Naive thymus-derived CD4-positive, alpha-beta T cell (primary cell): ENCODE measurements at regions not wholly inside any gene's neighbourhood (a gene's known extent, or its start where the extent isn't known, plus 50 kb on each side); places are given as distances from the start of the nearest gene placed in this dataset.
"Not testable (repeated sequence)": the region's sequence is repeated elsewhere in the genome, so short reads cannot be mapped to it uniquely, and the experiment has no call there.

Experiments used
- ATAC-seq: fragments of 150-1000 bp; cut with Tn5 transposase; 2 replicates; pipeline ENCODE4 v1.10.0; 2021; ENCODE audit warnings: mild to moderate bottlenecking, moderate library complexity
- CTCF ChIA-PET: fragments of 350-600 bp; sonication (Branson Sonifier 250); formaldehyde crosslinking; loops from one replicate; lab custom pipeline; 2021; ENCODE audit warnings: antibody characterized with exemption; lab: Charles Lee
- POLR2A ChIA-PET: fragments of 350-600 bp; sonication (Branson Sonifier 250); formaldehyde crosslinking; loops from one replicate; lab custom pipeline; 2021; ENCODE audit warnings: antibody characterized with exemption, inconsistent platforms; lab: Charles Lee
- DNase-seq, 9 donors: peaks; one replicate each; pipeline versions ENCODE4 v3.0.0 to v3.0.0-alpha.2; 2020 to 2022; ENCODE audit warnings: mixed read lengths in 1 of 9
- H3K27ac ChIP-seq: one replicate; pipeline ENCODE4 v1.7.0; 2013; ENCODE audit warnings: mild to moderate bottlenecking, low read depth, low read length, moderate library complexity
- H3K27me3 ChIP-seq, 2 donors: one replicate each; pipeline ENCODE4 v1.7.0; 2013; ENCODE audit warnings: low read length in 2 of 2, mild to moderate bottlenecking in 2 of 2, moderate library complexity in 2 of 2; ENCODE audit not compliant: control insufficient read depth in 2 of 2, insufficient read depth in 2 of 2
- H3K36me3 ChIP-seq, 3 experiments: 1 replicate in 2 of 3; 2 replicates in 1 of 3; pipeline ENCODE4 v1.7.0; 2013; ENCODE audit warnings: low read length in 3 of 3, mild to moderate bottlenecking in 3 of 3, moderate library complexity in 1 of 3; ENCODE audit not compliant: insufficient read depth in 3 of 3, control insufficient read depth in 2 of 3
- H3K4me1 ChIP-seq, 2 donors: one replicate each; pipeline ENCODE4 v1.7.0; 2013; ENCODE audit warnings: low read length in 2 of 2, mild to moderate bottlenecking in 2 of 2, moderate library complexity in 1 of 2; ENCODE audit not compliant: control insufficient read depth in 2 of 2, insufficient read depth in 2 of 2
- H3K4me3 ChIP-seq: 2 replicates; pipeline ENCODE4 v1.7.0; 2013; ENCODE audit warnings: mild to moderate bottlenecking, low read length
- H3K9me3 ChIP-seq, 3 experiments: 1 replicate in 2 of 3; 2 replicates in 1 of 3; pipeline ENCODE4 v1.7.0; 2013; ENCODE audit warnings: low read length in 3 of 3; ENCODE audit not compliant: control insufficient read depth in 2 of 3
- H3K27ac Mint-ChIP-seq, 9 donors: one replicate each; pipeline ENCODE4 v1.8.0; 2020 to 2022; ENCODE audit warnings: mixed read lengths in 9 of 9, mild to moderate bottlenecking in 8 of 9, moderate library complexity in 5 of 9, inconsistent platforms in 2 of 9
- H3K27me3 Mint-ChIP-seq, 5 donors: one replicate each; pipeline ENCODE4 v1.8.0; 2021 to 2022; ENCODE audit warnings: mixed read lengths in 5 of 5, mild to moderate bottlenecking in 1 of 5
- H3K36me3 Mint-ChIP-seq, 5 donors: one replicate each; pipeline ENCODE4 v1.8.0; 2020 to 2022; ENCODE audit warnings: mixed read lengths in 5 of 5, mild to moderate bottlenecking in 3 of 5, inconsistent platforms in 1 of 5
- H3K4me1 Mint-ChIP-seq, 7 donors: one replicate each; pipeline ENCODE4 v1.8.0; 2020 to 2022; ENCODE audit warnings: mixed read lengths in 7 of 7, mild to moderate bottlenecking in 3 of 7, inconsistent platforms in 1 of 7
- H3K4me3 Mint-ChIP-seq, 10 donors: one replicate each; pipeline ENCODE4 v1.8.0; 2020 to 2022; ENCODE audit warnings: mild to moderate bottlenecking in 10 of 10, mixed read lengths in 10 of 10, moderate library complexity in 6 of 10, inconsistent platforms in 2 of 10
- H3K9me3 Mint-ChIP-seq, 11 donors: one replicate each; pipeline ENCODE4 v1.8.0; 2020 to 2022; ENCODE audit warnings: mixed read lengths in 11 of 11, mild to moderate bottlenecking in 4 of 11, inconsistent platforms in 1 of 11, moderate library complexity in 1 of 11
- intact Hi-C, 2 donors: fragments of 100-400 bp; cut with micrococcal nuclease; formaldehyde crosslinking; loops; one replicate each; pipeline ENCODE4 v1.15.1; 2023

- H3K27me3 ChIP-seq, H3K4me1 ChIP-seq, H3K27ac ChIP-seq, H3K36me3 Mint-ChIP-seq, H3K9me3 Mint-ChIP-seq, POLR2A ChIA-PET, H3K27ac Mint-ChIP-seq, H3K27me3 Mint-ChIP-seq, H3K4me1 Mint-ChIP-seq, H3K4me3 ChIP-seq, H3K9me3 ChIP-seq, H3K4me3 Mint-ChIP-seq, DNase-seq, intact Hi-C loops, CTCF ChIA-PET, H3K36me3 ChIP-seq, ATAC-seq: not testable (repeated sequence)
Measured at GRCh38 chr5:100346269-100346668, 188.9 kb upstream of the FAM174A start.

- H3K4me1 Mint-ChIP-seq, H3K36me3 ChIP-seq, H3K27ac ChIP-seq, POLR2A ChIA-PET, DNase-seq, H3K4me3 ChIP-seq, H3K27ac Mint-ChIP-seq, H3K9me3 ChIP-seq, intact Hi-C loops, ATAC-seq, H3K9me3 Mint-ChIP-seq, H3K36me3 Mint-ChIP-seq, H3K4me3 Mint-ChIP-seq, H3K27me3 Mint-ChIP-seq, H3K4me1 ChIP-seq, CTCF ChIA-PET, H3K27me3 ChIP-seq: not testable (repeated sequence)
Measured at GRCh38 chr5:100341485-100341884, 193.7 kb upstream of the FAM174A start.

GRCh38 chr5:100322483-100322882 lies 212.7 kb upstream of the FAM174A start:
- no peaks in the 10 kb centered on the region for H3K36me3 Mint-ChIP-seq
- no peak overlapping the region for H3K4me3 ChIP-seq
- no peaks in the 10 kb centered on the region for H3K4me1 ChIP-seq
- no peaks in the 10 kb centered on the region for H3K27me3 Mint-ChIP-seq
- no peaks in the 10 kb centered on the region for H3K27me3 ChIP-seq
- H3K27ac ChIP-seq: no peak overlapping the region
- H3K9me3 ChIP-seq: no peaks in the 10 kb centered on the region
- ATAC-seq (no peak), DNase-seq (no peak)
- peaks cover 0 to 3% (median 0%) of the 10 kb centered on the region in 11 donors for H3K9me3 Mint-ChIP-seq
- no peaks in the 10 kb centered on the region for H3K36me3 ChIP-seq
- H3K4me1 Mint-ChIP-seq: no peaks in the 10 kb centered on the region
- H3K4me3 Mint-ChIP-seq: no peak overlapping the region
- intact Hi-C loops: no loop called here
- H3K27ac Mint-ChIP-seq: no peak overlapping the region
- CTCF ChIA-PET: no interaction called here
- POLR2A ChIA-PET: no interaction called here

- intact Hi-C loops: no loop called here
- Mint-ChIP-seq H3K4me3 (no peak overlapping the region), H3K9me3 (peaks cover 0 to 10% (median 3%) of the 10 kb centered on the region in 11 donors), H3K27ac (no peak overlapping the region), H3K27me3 (no peaks in the 10 kb centered on the region), H3K36me3 (no peaks in the 10 kb centered on the region), H3K4me1 (no peaks in the 10 kb centered on the region)
- no peak overlapping the region for H3K27ac ChIP-seq
- ChIA-PET CTCF (no interaction called here), POLR2A (no interaction called here)
- ATAC-seq: no peak
- H3K36me3 ChIP-seq: no peaks in the 10 kb centered on the region
- H3K9me3 ChIP-seq: no peaks in the 10 kb centered on the region
- H3K27me3 ChIP-seq: no peaks in the 10 kb centered on the region
- H3K4me3 ChIP-seq: no peak overlapping the region
- DNase-seq: no peak
- no peaks in the 10 kb centered on the region for H3K4me1 ChIP-seq
Measured at GRCh38 chr5:100319885-100320284, 215.3 kb upstream of the FAM174A start.

GRCh38 chr5:100313657-100314056 lies 221.5 kb upstream of the FAM174A start:
- no peak overlapping the region for H3K27ac ChIP-seq
- Mint-ChIP-seq H3K27me3 (no peaks in the 10 kb centered on the region), H3K4me1 (no peaks in the 10 kb centered on the region), H3K36me3 (no peaks in the 10 kb centered on the region), H3K4me3 (no peak overlapping the region), H3K9me3 (peaks cover 0 to 21% (median 6%) of the 10 kb centered on the region in 11 donors), H3K27ac (no peak overlapping the region)
- ChIA-PET POLR2A (no interaction called here), CTCF (no interaction called here)
- no peak for DNase-seq
- no peaks in the 10 kb centered on the region for H3K4me1 ChIP-seq
- H3K27me3 ChIP-seq: no peaks in the 10 kb centered on the region
- no peak overlapping the region for H3K4me3 ChIP-seq
- intact Hi-C loops: no loop called here
- no peaks in the 10 kb centered on the region for H3K9me3 ChIP-seq
- ATAC-seq: peak; percentile 62
- no peaks in the 10 kb centered on the region for H3K36me3 ChIP-seq

GRCh38 chr5:100311806-100312205 lies 223.4 kb upstream of the FAM174A start:
- Histone ChIP-seq H3K4me1 (no peaks in the 10 kb centered on the region), H3K9me3 (no peaks in the 10 kb centered on the region), H3K36me3 (no peaks in the 10 kb centered on the region), H3K4me3 (no peak overlapping the region), H3K27me3 (no peaks in the 10 kb centered on the region), H3K27ac (no peak overlapping the region)
- ChIA-PET CTCF (interaction anchor here (0.6 kb wide), 1 partner anchor 1725 kb away, joined by 4 read pairs; no protein-coding TSS in a partner anchor), POLR2A (no interaction called here)
- ATAC-seq: no peak
- Mint-ChIP-seq H3K4me3 (no peak overlapping the region), H3K36me3 (no peaks in the 10 kb centered on the region), H3K4me1 (no peaks in the 10 kb centered on the region), H3K9me3 (peaks cover 0 to 21% (median 7%) of the 10 kb centered on the region in 11 donors), H3K27ac (no peak overlapping the region), H3K27me3 (no peaks in the 10 kb centered on the region)
- no peak for DNase-seq
- intact Hi-C loops: no loop called here

- no peaks in the 10 kb centered on the region for H3K4me1 ChIP-seq
- Mint-ChIP-seq H3K9me3 (peaks cover 0 to 5% (median 0%) of the 10 kb centered on the region in 11 donors), H3K27me3 (no peaks in the 10 kb centered on the region), H3K4me3 (no peak overlapping the region), H3K36me3 (no peaks in the 10 kb centered on the region), H3K4me1 (no peaks in the 10 kb centered on the region), H3K27ac (no peak overlapping the region)
- H3K4me3 ChIP-seq: no peak overlapping the region
- ATAC-seq (no peak), DNase-seq (no peak)
- no peaks in the 10 kb centered on the region for H3K9me3 ChIP-seq
- ChIA-PET CTCF (no interaction called here), POLR2A (no interaction called here)
- no peaks in the 10 kb centered on the region for H3K36me3 ChIP-seq
- intact Hi-C loops: no loop called here
- no peaks in the 10 kb centered on the region for H3K27me3 ChIP-seq
- no peak overlapping the region for H3K27ac ChIP-seq
Measured at GRCh38 chr5:100306000-100306399, 229.2 kb upstream of the FAM174A start.
